Nephron progenitor cell (in vitro differentiated cells): ENCODE measurements at regions not wholly inside any gene's neighbourhood (a gene's known extent, or its start where the extent isn't known, plus 50 kb on each side); places are given as distances from the start of the nearest gene placed in this dataset.

Experiments
- DNase-seq: peaks from one replicate; pipeline ENCODE4 v3.0.0; 2021
- H3K27ac Mint-ChIP-seq: 2 replicates; pipeline ENCODE4 v1.8.0; 2021; ENCODE audit warnings: mild to moderate bottlenecking, moderate library complexity, mixed read lengths
- H3K27me3 Mint-ChIP-seq: 2 replicates; pipeline ENCODE4 v1.8.0; 2021; ENCODE audit warnings: mild to moderate bottlenecking, low read depth, mixed read lengths; ENCODE audit not compliant: poor library complexity
- H3K36me3 Mint-ChIP-seq: 2 replicates; pipeline ENCODE4 v1.8.0; 2021; ENCODE audit warnings: low read depth, mixed read lengths
- H3K4me1 Mint-ChIP-seq: 2 replicates; pipeline ENCODE4 v1.8.0; 2021; ENCODE audit warnings: mixed read lengths
- H3K4me3 Mint-ChIP-seq: 2 replicates; pipeline ENCODE4 v1.8.0; 2021; ENCODE audit warnings: mild to moderate bottlenecking, moderate library complexity, mixed read lengths
- H3K9me3 Mint-ChIP-seq: 2 replicates; pipeline ENCODE4 v1.8.0; 2021; ENCODE audit warnings: mild to moderate bottlenecking, moderate library complexity, mixed read lengths
- TF ChIP-seq, protein P1 (sequence below): fragments of 200-600 bp; sonication (generic); IDR thresholded peaks from 2 replicates; pipeline ENCODE4 v1.5.0; 2021; ENCODE audit warnings: antibody characterized with exemption

DNA sequence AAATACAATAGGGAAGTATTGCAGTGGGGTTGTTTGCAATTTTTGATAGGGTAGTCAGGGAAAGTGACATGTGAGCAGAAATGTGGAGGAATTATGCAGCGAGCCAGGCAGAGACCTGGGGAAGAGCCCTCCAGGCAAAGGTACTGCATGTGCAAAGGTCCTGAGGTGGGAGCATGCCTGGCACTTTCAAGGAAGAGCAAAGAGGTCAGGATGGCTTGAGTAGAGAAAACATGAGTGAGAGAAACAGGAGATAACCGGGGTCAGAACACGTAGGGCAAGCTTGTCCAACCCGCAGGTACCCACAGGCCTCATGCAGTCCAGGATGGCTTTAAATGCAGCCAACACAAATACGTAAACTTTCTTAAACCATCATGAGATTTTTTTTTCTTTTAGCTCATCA lies 71.0 kb downstream of the COQ2 start:
- peaks cover 3% of the 10 kb centered on the region for H3K27me3 Mint-ChIP-seq

DNA sequence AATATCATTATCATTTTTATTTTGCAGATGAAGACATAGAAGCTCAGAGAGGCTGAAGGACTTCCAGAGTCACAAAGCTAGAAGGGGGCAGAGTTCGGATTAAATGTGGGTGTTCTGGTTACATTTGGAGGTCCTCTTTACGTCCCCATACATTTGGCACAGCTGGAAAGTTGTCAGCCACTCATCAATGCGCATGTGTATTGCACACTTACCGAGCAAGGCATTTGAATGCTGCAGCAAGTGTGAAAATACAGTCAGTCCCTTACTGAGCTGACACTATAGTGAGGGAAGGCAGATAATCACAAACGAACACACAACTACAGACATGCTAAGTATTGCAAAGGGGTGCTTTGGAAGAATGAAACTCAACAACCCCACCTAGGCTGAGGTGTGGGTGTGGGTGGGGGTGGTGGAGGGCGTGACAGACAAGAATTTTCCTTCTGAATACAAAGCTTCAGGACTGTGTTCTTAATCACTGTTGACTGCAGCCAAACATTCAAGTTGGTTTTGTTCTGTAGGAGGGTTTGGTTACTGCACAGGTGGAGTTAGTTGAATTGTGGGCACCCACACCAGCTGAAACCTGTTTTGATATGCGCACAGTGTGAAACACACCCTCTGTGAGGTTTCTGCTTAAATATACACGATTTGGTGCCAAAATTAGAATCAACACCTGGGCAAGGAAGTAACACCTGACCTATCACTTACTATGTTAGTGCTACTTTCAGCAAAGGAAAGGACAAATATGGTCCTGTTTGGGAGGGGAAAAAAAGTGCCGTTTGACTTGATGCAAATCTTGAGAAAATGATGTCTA lies 72.4 kb downstream of the COQ2 start:
- TF ChIP-seq, protein P1, sequence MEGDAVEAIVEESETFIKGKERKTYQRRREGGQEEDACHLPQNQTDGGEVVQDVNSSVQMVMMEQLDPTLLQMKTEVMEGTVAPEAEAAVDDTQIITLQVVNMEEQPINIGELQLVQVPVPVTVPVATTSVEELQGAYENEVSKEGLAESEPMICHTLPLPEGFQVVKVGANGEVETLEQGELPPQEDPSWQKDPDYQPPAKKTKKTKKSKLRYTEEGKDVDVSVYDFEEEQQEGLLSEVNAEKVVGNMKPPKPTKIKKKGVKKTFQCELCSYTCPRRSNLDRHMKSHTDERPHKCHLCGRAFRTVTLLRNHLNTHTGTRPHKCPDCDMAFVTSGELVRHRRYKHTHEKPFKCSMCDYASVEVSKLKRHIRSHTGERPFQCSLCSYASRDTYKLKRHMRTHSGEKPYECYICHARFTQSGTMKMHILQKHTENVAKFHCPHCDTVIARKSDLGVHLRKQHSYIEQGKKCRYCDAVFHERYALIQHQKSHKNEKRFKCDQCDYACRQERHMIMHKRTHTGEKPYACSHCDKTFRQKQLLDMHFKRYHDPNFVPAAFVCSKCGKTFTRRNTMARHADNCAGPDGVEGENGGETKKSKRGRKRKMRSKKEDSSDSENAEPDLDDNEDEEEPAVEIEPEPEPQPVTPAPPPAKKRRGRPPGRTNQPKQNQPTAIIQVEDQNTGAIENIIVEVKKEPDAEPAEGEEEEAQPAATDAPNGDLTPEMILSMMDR, result no peak
- H3K9me3 Mint-ChIP-seq, result peaks cover 10% of the 10 kb centered on the region
- no peak for DNase-seq
- H3K4me1 Mint-ChIP-seq, result peaks cover under 1% of the 10 kb centered on the region
- no peak overlapping the region for H3K27ac Mint-ChIP-seq
- H3K36me3 Mint-ChIP-seq, result peaks cover 5% of the 10 kb centered on the region
- no peaks in the 10 kb centered on the region for H3K27me3 Mint-ChIP-seq
- H3K4me3 Mint-ChIP-seq, result no peak overlapping the region

More for the DNA sequence above, 71.0 kb downstream of the COQ2 start:
- TF ChIP-seq, protein P1, result no peak
- Mint-ChIP-seq H3K27ac (no peak overlapping the region), H3K36me3 (peaks cover 5% of the 10 kb centered on the region), H3K9me3 (peaks cover 10% of the 10 kb centered on the region), H3K4me3 (no peak overlapping the region), H3K4me1 (peaks cover 9% of the 10 kb centered on the region)
- no peak for DNase-seq

DNA sequence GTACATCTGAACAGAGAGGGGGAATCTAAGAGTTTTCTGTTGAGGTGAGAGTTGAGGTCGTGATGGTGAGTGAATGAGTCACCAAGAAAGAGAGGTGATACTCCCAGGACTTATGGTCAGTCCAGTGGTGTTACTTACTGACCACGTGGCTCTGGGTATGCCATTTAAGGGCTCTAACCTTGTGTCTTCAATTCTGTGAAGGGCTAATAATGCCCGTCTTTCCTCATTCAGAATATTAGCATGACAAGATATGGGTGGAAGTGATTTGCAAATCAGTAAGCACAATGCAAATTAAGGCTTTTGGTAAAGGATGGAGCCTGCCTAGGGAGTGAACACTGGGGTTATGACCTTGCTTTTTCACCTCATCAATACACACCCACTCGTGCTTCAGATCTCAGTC lies 75.2 kb downstream of the COQ2 start:
- TF ChIP-seq, protein P1, result no peak
- H3K27ac Mint-ChIP-seq, result no peak overlapping the region
- peaks cover 4% of the 10 kb centered on the region for H3K9me3 Mint-ChIP-seq
- DNase-seq, result no peak
- no peak overlapping the region for H3K4me3 Mint-ChIP-seq
- no peaks in the 10 kb centered on the region for H3K4me1 Mint-ChIP-seq
- H3K36me3 Mint-ChIP-seq, result peaks cover 5% of the 10 kb centered on the region
- no peaks in the 10 kb centered on the region for H3K27me3 Mint-ChIP-seq

DNA sequence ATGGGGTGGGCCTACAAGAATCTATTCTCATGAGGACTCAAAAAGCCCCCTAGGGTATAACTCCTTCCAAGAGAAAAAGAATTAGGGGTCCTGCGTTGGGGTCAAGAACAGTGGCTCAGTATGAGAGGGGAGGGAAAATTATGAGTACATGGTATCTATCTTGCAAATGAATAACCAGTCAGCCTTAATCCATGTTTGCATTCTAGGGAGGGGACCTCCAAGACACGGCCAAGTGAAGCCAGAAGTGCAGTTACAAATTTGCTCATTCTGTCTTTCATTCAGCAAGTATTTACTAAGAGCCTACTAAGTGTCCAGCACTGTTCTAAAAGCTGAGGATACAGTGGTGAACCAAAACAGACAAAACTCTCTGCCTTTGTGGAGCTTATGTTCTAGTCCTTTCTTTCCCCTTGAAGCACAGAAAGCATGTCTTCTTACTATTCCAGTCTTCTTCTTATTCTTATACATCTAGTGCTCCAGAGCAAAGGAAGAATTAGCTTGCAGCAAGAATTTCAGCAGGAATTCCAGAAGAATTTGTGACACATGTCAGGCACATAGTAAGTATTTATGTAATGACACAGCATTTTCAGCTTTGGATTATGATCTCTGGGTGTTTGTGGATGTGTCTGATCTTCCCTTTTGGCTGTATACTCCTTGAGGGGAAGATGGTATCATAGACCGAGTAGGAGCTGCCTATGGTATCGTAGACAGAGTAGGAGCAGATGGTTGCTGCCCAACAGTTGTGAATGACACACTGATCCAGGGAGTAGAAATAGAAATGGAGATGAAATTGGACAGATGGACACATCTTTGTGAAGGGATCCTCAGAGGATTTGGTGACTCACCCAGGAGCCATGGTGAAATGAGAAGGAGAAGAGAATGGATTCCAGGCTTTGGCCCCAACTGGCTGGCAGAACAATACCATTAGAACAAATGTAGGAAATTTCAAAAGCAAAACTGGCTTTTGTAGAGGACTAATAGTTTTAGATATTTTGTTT lies 75.9 kb downstream of the COQ2 start:
- Mint-ChIP-seq H3K36me3 (peaks cover 5% of the 10 kb centered on the region), H3K4me1 (no peaks in the 10 kb centered on the region), H3K4me3 (no peak overlapping the region), H3K27ac (no peak overlapping the region), H3K27me3 (no peaks in the 10 kb centered on the region), H3K9me3 (peaks cover 4% of the 10 kb centered on the region)
- TF ChIP-seq, protein P1, result no peak
- DNase-seq, result no peak

DNA sequence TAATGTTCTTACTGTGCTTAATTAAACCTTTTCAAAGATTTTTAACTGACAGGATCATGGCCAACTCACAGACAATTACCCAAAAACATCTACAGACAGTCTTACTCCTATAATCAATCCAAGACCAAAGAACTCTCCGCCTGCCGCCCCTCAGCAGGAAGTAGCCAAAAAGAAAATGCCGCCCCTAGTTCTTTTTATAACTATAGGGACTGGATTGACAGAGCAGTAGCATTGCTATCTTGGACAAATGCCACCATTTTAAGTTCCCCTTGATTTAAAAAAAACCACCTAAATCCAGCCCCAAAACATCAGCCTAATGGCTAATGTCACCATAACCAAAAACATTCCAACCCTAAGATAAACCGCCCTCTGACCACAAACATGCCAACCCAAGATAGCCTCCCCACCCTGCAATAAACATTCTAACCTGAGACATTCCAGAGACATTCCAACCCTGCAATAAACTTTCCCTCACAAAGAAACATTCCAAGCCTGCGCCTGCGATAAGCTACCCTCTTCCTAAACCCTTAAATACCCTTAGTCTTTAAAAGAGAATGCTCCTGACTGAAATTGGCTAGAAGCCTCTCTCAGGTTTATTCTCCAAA lies 77.0 kb downstream of the COQ2 start:
- TF ChIP-seq, protein P1, result no peak
- no peak overlapping the region for H3K4me3 Mint-ChIP-seq
- H3K27ac Mint-ChIP-seq, result no peak overlapping the region
- no peaks in the 10 kb centered on the region for H3K4me1 Mint-ChIP-seq
- DNase-seq, result no peak
- peaks cover 4% of the 10 kb centered on the region for H3K9me3 Mint-ChIP-seq
- peaks cover 5% of the 10 kb centered on the region for H3K36me3 Mint-ChIP-seq
- no peaks in the 10 kb centered on the region for H3K27me3 Mint-ChIP-seq
